ENCODE measurements at regions not wholly inside any gene's neighbourhood (a gene's known extent, or its start where the extent isn't known, plus 50 kb on each side); places are given as distances from the start of the nearest gene placed in this dataset.

DNA sequence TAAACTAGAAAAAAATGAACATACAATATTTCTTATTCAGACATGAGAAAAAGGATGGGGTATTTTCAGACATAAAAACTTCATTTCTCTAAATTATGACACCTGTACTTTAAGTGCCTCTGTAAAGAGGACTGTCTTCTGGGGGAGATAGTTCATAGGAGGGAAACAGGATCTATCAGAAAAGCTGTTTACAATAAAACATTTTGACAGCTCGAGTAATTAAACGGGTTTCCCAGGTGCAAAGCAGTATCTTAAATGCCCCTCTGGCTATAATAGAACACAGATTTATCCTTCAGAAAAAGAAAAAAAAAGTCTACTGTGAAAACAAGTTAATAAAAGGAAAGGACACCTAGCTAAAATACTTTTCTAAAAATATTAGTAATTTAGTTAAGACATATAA is 311.4 kb upstream of the UBE2E3 start:
- no peak overlapping the region for H3K4me3 ChIP-seq (ENCODE audit: low read depth, low read length)
- no peak for DNase-seq (ENCODE audit: low read depth)
- TF ChIP-seq, protein P1, sequence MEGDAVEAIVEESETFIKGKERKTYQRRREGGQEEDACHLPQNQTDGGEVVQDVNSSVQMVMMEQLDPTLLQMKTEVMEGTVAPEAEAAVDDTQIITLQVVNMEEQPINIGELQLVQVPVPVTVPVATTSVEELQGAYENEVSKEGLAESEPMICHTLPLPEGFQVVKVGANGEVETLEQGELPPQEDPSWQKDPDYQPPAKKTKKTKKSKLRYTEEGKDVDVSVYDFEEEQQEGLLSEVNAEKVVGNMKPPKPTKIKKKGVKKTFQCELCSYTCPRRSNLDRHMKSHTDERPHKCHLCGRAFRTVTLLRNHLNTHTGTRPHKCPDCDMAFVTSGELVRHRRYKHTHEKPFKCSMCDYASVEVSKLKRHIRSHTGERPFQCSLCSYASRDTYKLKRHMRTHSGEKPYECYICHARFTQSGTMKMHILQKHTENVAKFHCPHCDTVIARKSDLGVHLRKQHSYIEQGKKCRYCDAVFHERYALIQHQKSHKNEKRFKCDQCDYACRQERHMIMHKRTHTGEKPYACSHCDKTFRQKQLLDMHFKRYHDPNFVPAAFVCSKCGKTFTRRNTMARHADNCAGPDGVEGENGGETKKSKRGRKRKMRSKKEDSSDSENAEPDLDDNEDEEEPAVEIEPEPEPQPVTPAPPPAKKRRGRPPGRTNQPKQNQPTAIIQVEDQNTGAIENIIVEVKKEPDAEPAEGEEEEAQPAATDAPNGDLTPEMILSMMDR (conservative IDR thresholded peaks at IDR 0.05; ENCODE audit: low read depth, low read length) = no peak

DNA sequence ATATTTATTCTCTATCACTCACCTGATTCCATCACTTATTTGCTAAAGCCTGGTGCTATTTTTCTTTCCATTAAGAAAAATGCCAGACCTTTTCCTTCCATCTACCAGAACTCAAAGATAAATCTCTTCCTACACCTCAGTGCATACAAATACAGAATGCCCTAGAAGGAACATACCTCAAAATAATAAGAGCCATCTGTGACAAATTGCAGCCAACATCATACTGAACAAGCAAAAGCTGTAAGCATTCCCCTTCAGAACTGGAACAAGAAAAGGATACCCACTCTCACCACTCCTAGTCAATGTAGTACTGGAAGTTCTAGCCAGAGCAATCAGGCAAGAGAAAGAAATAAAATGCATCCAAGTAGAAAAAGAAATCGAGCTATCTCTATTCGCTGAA is 315.9 kb upstream of the UBE2E3 start:
- TF ChIP-seq, protein P1 (conservative IDR thresholded peaks at IDR 0.05; ENCODE audit: low read depth, low read length) = no peak
- no peak for DNase-seq (ENCODE audit: low read depth)
- no peak overlapping the region for H3K4me3 ChIP-seq (ENCODE audit: low read depth, low read length)

DNA sequence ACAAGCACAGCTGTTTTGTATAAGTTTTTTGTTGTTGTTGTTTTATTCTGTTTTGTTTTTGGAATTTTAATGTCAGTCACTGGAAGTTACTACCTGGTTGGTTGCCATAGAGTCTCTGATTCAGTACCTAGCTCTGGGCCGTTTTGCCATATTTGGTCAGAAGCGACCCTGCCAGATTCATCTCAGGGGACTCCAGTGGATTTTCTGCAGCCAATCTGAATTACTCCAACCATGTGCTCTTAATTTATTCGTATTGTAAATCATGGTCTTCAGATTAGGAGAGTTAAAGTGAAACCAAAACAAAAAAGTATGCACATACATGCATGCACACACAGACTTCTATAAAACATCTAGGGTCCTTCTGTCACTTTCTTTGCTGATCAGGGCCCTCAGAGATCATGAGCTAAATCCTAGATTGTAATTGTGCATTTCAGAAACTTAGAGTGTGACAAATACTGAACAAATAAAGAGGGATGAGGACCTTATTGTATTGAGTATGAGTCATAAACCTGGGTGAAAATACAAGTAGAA is 317.4 kb upstream of the UBE2E3 start:
- TF ChIP-seq, protein P1 (conservative IDR thresholded peaks at IDR 0.05; ENCODE audit: low read depth, low read length) = no peak
- H3K4me3 ChIP-seq (ENCODE audit: low read depth, low read length) = no peak overlapping the region
- DNase-seq (ENCODE audit: low read depth) = no peak

DNA sequence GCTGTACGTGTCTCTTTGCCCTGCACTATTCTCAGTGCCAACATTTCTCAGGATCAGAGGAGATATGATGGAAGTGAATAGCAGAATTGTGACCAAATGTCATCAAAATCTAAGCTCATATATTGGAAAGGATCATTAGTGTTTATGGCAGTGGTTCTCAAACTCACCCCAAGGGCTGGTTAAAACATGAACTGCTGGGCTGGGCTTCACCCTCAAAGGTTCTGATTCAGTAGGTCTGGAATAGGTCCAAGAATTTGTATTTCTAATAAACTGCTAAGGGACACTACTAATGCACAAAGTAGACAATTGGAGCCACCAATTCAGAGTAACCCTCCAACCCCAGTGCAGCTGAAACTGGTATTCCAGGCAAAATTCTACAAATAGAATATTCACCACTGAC is 317.9 kb upstream of the UBE2E3 start:
- TF ChIP-seq, protein P1 (conservative IDR thresholded peaks at IDR 0.05; ENCODE audit: low read depth, low read length) = no peak
- H3K4me3 ChIP-seq (ENCODE audit: low read depth, low read length) = no peak overlapping the region
- DNase-seq (ENCODE audit: low read depth) = no peak

DNA sequence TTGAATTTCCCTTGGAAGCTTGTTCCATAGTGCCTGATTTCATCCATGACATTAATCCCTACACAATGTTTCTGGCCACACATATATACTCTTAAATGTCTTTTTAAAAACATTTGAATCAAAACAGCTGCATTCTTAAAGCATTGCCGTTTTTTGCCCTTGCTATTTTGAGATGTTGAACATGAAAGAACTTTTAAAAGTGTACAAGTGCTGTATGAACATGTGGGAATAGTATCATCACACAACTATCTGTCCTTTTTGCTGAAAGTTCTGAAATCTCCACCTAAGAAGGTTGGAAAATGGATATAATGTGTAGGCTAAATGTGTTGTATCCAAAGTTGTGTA is 318.7 kb upstream of the UBE2E3 start:
- no peak for DNase-seq (ENCODE audit: low read depth)
- no peak overlapping the region for H3K4me3 ChIP-seq (ENCODE audit: low read depth, low read length)
- TF ChIP-seq, protein P1 (conservative IDR thresholded peaks at IDR 0.05; ENCODE audit: low read depth, low read length) = no peak

DNA sequence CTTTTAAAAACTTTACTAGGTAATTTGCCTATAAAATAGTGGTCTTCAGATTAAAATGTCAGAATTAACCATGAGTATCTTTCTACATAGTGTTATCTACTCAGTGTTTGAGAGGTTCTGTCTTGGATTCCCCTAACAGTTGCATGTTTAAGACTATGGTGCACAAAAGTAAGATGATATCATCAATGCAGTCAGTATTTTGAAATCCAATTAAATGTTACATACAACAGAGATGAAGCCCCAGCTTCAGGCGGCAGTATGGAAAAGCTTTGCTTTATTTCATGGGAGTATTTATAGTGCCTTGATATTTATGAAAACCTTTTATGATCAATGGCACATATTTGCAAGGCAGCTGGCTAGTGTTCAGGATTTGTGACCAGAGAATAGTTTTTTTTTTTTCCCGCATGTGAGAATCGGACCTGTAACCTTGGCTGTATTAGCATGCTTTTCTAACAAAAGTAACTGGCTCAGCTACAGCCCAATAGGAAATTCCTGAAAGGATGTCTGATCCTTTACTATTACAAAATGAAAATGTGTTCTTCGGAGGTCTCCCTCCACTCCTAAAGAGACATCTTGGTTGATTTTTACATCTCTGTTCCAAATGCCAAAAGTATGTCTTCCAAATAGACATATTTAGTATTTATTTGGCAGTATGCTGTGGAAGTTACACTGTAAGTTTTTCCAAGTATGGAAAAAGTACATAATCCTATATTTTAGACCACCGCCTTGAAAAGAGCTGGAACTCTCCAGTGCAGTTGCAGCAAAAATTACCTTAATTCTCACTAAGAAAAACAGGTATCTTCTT is 319.3 kb upstream of the UBE2E3 start:
- TF ChIP-seq, protein P1 (conservative IDR thresholded peaks at IDR 0.05; ENCODE audit: low read depth, low read length) = no peak
- H3K4me3 ChIP-seq (ENCODE audit: low read depth, low read length) = no peak overlapping the region
- DNase-seq (ENCODE audit: low read depth) = no peak

DNA sequence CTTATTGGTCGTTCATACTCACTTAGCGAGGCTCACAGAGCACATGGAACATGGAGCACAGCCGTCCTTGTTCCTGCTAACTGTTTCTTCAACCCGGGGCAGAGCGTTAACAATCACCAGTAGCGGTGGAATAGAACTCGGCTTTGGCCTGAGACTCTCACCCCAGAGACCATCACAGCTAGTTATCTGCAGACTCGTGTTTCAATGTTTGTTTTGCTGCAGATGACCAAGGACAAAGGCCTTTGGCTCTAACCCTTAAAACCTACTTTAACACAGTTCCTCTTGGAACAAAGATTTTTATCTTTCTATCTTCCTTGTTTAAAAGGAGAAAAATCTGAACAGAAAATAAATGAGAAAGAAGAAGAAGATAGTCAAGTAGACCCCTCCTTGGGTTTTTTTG is 320.2 kb upstream of the UBE2E3 start:
- no peak overlapping the region for H3K4me3 ChIP-seq (ENCODE audit: low read depth, low read length)
- TF ChIP-seq, protein P1 (conservative IDR thresholded peaks at IDR 0.05; ENCODE audit: low read depth, low read length) = no peak
- DNase-seq (ENCODE audit: low read depth) = no peak
